Prostate gland (tissue), 2 donors: ENCODE measurements at regions not wholly inside any gene's neighbourhood (a gene's known extent, or its start where the extent isn't known, plus 50 kb on each side); places are given as distances from the start of the nearest gene placed in this dataset.

ENCODE experiments used
- DNase-seq: peaks from one replicate; pipeline ENCODE4 v3.0.0-alpha.2; 2019; ENCODE audit warnings: low spot score
- H3K27ac ChIP-seq, 2 donors: fragments of 200-600 bp; sonication (generic); 2 replicates each; pipeline ENCODE4 v1.5.1; 2017 to 2019
- H3K27me3 ChIP-seq: fragments of 200-600 bp; sonication (generic); replicated peaks from 2 replicates; pipeline ENCODE4 v1.5.1; 2019; ENCODE audit not compliant: insufficient read depth
- H3K36me3 ChIP-seq, 2 donors: fragments of 200-600 bp; sonication (generic); 1 replicate in 1 of 2; 2 replicates in 1 of 2; pipeline versions ENCODE4 v1.5.1 to v1.8.1; 2017 to 2019
- H3K4me1 ChIP-seq: fragments of 200-600 bp; sonication (generic); replicated peaks from 2 replicates; pipeline ENCODE4 v1.5.1; 2019
- H3K4me3 ChIP-seq, 2 donors: fragments of 200-600 bp; sonication (generic); 2 replicates each; pipeline ENCODE4 v1.5.1; 2017 to 2019
- H3K9me3 ChIP-seq: fragments of 200-600 bp; sonication (generic); 2 replicates; pipeline ENCODE4 v1.5.1; 2017
- POLR2A ChIP-seq: fragments of 450-650 bp; IDR thresholded peaks from one replicate; pipeline ENCODE4 v1.6.1; 2016; ENCODE audit warnings: antibody characterized with exemption, mild to moderate bottlenecking
- POLR2AphosphoS5 ChIP-seq: sonication (generic); formaldehyde crosslinking; IDR thresholded peaks from one replicate; pipeline ENCODE4 v1.6.1; 2017; ENCODE audit warnings: antibody characterized with exemption
- WGBS: methylation state at CpG from one replicate; pipeline ENCODE4 v1.1.5; 2018; 5-methylcytosine and 5-hydroxymethylcytosine counted together
- intact Hi-C: fragments of 100-400 bp; cut with DNase I; formaldehyde crosslinking; loops from one replicate; pipeline ENCODE4 v1.14.2; 2022
- TF ChIP-seq, protein P1 (sequence below), 4 experiments: fragments of 200-600 bp in 2 of 4; fragments of 450-650 bp in 2 of 4; sonication (generic) in 2 of 4; IDR thresholded peaks; 1 replicate in 3 of 4; 2 replicates in 1 of 4; pipeline ENCODE4 v1.5.1; 2016 to 2019; ENCODE audit warnings: antibody characterized with exemption in 4 of 4, mild to moderate bottlenecking in 2 of 4, moderate library complexity in 2 of 4

- no peaks in the 10 kb centered on the region for H3K4me1 ChIP-seq
- H3K9me3 ChIP-seq = no peaks in the 10 kb centered on the region
- H3K27me3 ChIP-seq = no peaks in the 10 kb centered on the region
- H3K36me3 ChIP-seq = no peaks in the 10 kb centered on the region
- H3K27ac ChIP-seq = no peak overlapping the region
- intact Hi-C loops = no loop called here
- TF ChIP-seq POLR2AphosphoS5 = no peak
- no peak for TF ChIP-seq POLR2A
- TF ChIP-seq, protein P1, sequence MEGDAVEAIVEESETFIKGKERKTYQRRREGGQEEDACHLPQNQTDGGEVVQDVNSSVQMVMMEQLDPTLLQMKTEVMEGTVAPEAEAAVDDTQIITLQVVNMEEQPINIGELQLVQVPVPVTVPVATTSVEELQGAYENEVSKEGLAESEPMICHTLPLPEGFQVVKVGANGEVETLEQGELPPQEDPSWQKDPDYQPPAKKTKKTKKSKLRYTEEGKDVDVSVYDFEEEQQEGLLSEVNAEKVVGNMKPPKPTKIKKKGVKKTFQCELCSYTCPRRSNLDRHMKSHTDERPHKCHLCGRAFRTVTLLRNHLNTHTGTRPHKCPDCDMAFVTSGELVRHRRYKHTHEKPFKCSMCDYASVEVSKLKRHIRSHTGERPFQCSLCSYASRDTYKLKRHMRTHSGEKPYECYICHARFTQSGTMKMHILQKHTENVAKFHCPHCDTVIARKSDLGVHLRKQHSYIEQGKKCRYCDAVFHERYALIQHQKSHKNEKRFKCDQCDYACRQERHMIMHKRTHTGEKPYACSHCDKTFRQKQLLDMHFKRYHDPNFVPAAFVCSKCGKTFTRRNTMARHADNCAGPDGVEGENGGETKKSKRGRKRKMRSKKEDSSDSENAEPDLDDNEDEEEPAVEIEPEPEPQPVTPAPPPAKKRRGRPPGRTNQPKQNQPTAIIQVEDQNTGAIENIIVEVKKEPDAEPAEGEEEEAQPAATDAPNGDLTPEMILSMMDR (IDR thresholded peaks at IDR 0.05) = no peak
- H3K4me3 ChIP-seq = no peak overlapping the region
- DNase-seq = no peak
- WGBS = 82% methylated on average over 8 of the region's 8 CpGs
Observed at GRCh38 chr18:8468191-8468590, 141.0 kb upstream of the RAB12 start.

- DNase-seq = no peak
- no peaks in the 10 kb centered on the region for H3K4me1 ChIP-seq
- no peak overlapping the region for H3K27ac ChIP-seq
- H3K36me3 ChIP-seq = no peaks in the 10 kb centered on the region
- H3K9me3 ChIP-seq = no peaks in the 10 kb centered on the region
- 33% methylated on average over 9 of the region's 9 CpGs for WGBS
- H3K27me3 ChIP-seq = no peaks in the 10 kb centered on the region
- no peak overlapping the region for H3K4me3 ChIP-seq
- TF ChIP-seq, protein P1 (IDR thresholded peaks at IDR 0.05) = no peak
- TF ChIP-seq POLR2A (no peak), POLR2AphosphoS5 (no peak)
- intact Hi-C loops = no loop called here
Observed at GRCh38 chr18:8468921-8469335, 140.3 kb upstream of the RAB12 start.

DNA sequence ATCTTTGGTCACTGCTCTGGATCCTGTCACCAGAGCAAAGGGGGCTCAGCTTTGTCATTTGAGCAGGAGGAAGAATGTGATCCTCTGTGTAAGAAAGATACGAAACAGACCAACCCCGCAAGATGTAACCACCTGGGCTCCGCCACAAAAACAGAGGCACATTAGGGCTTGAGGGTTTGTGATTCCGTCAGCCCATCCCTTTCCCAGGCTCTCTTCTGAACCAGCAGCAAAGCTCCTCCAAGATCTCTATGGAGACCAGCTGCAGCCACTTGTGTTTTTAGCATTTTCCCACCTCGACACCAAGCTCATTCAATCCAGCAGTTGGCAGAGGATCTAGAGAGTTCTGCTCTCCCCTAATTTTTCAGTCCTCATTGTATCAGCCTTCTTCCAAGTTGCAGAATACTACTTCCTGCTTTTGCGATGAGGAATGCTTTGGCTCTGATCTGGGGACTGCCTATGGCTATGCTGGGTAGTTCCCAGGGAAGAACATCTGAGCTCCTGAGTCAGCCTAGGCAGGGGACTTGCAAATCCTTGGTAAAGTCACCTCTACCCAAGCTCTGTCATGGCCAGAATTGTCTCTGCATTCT lies 139.6 kb upstream of the RAB12 start:
- 64% methylated on average over 6 of the region's 6 CpGs for WGBS
- Histone ChIP-seq H3K9me3 (no peaks in the 10 kb centered on the region), H3K4me3 (no peak overlapping the region), H3K36me3 (no peaks in the 10 kb centered on the region), H3K27ac (no peak overlapping the region), H3K4me1 (no peaks in the 10 kb centered on the region), H3K27me3 (no peaks in the 10 kb centered on the region)
- DNase-seq = no peak
- no peak for TF ChIP-seq POLR2A
- TF ChIP-seq POLR2AphosphoS5 = no peak
- TF ChIP-seq, protein P1 (IDR thresholded peaks at IDR 0.05) = no peak
- intact Hi-C loops = no loop called here

GRCh38 chr18:8471372-8471771 lies 137.9 kb upstream of the RAB12 start:
- intact Hi-C loops = no loop called here
- Histone ChIP-seq H3K27me3 (no peaks in the 10 kb centered on the region), H3K27ac (no peak overlapping the region), H3K4me1 (no peaks in the 10 kb centered on the region), H3K9me3 (no peaks in the 10 kb centered on the region), H3K4me3 (no peak overlapping the region), H3K36me3 (no peaks in the 10 kb centered on the region)
- WGBS = 97% methylated on average over 6 of the region's 6 CpGs
- DNase-seq = no peak
- no peak for TF ChIP-seq POLR2A
- no peak for TF ChIP-seq POLR2AphosphoS5
- TF ChIP-seq, protein P1 (IDR thresholded peaks at IDR 0.05) = no peak

GRCh38 chr18:8474661-8475060 lies 134.6 kb upstream of the RAB12 start:
- H3K27me3 ChIP-seq = no peaks in the 10 kb centered on the region
- H3K27ac ChIP-seq = no peak overlapping the region
- H3K4me1 ChIP-seq = no peaks in the 10 kb centered on the region
- H3K4me3 ChIP-seq = no peak overlapping the region
- no peak for DNase-seq
- 72% methylated on average over 3 of the region's 3 CpGs for WGBS
- no peaks in the 10 kb centered on the region for H3K36me3 ChIP-seq
- H3K9me3 ChIP-seq = no peaks in the 10 kb centered on the region
- TF ChIP-seq POLR2A (no peak), POLR2AphosphoS5 (no peak)
- TF ChIP-seq, protein P1 (IDR thresholded peaks at IDR 0.05) = no peak
- intact Hi-C loops = no loop called here
